SK-N-SH (cell line): ENCODE measurements at regions not wholly inside any gene's neighbourhood (a gene's known extent, or its start where the extent isn't known, plus 50 kb on each side); places are given as distances from the start of the nearest gene placed in this dataset.

Experiments
- CTCF ChIA-PET: fragments of 300-600, 350-600 bp; formaldehyde crosslinking; extraction: SDS; loops from one replicate; lab custom pipeline; 2021; lab: Yijun Ruan, JAX
- POLR2A ChIA-PET: fragments of 350-600 bp; sonication (Branson Sonifier 250); formaldehyde crosslinking; extraction: SDS; loops from one replicate; lab custom pipeline; 2020; ENCODE audit warnings: antibody characterized with exemption, inconsistent platforms; lab: Yijun Ruan, JAX
- DNase-seq: peaks from one replicate; pipeline ENCODE4 v3.0.0; 2012
- H2AFZ ChIP-seq: fragments of 200-600 bp; sonication (generic); 2 replicates; pipeline ENCODE4 v1.8.1; 2016; ENCODE audit warnings: antibody characterized with exemption, mild to moderate bottlenecking, low read depth
- H3F3A ChIP-seq: fragments of 200-600 bp; sonication (generic); replicated peaks from 2 replicates; pipeline ENCODE3; 2016; ENCODE audit warnings: antibody characterized with exemption, mild to moderate bottlenecking; ENCODE audit not compliant: insufficient read depth
- H3K27ac ChIP-seq, 2 experiments: fragments of 200-500 bp in 1 of 2; fragments of 200-600 bp in 1 of 2; sonication (Bioruptor generic) in 1 of 2; sonication (generic), shearing (Covaris generic) in 1 of 2; 2 replicates each; pipeline versions ENCODE4 v1.5.1 to v1.6.1; 2014 to 2016; ENCODE audit warnings: low read depth in 2 of 2, inconsistent platforms in 1 of 2, low read length in 1 of 2, mild to moderate bottlenecking in 1 of 2, mixed read lengths in 1 of 2
- H3K27me3 ChIP-seq: fragments of 200-600 bp; sonication (generic), shearing (Covaris generic); 2 replicates; pipeline ENCODE4 v1.6.1; 2016; ENCODE audit warnings: mixed run types; ENCODE audit not compliant: insufficient read depth
- H3K36me3 ChIP-seq, 2 experiments: fragments of 200-500 bp in 1 of 2; fragments of 200-600 bp in 1 of 2; sonication (Bioruptor generic) in 1 of 2; sonication (generic) in 1 of 2; replicated peaks in 1 of 2; 2 replicates each; pipeline versions ENCODE3 to v1.5.1; 2014 to 2016; ENCODE audit warnings: low read length in 1 of 2, mild to moderate bottlenecking in 1 of 2; ENCODE audit not compliant: insufficient read depth in 2 of 2, control insufficient read depth in 1 of 2
- H3K4me1 ChIP-seq, 2 experiments: fragments of 200-500 bp in 1 of 2; fragments of 200-600 bp in 1 of 2; sonication (Bioruptor generic) in 1 of 2; sonication (generic), shearing (Covaris generic) in 1 of 2; 2 replicates each; pipeline versions ENCODE4 v1.5.1 to v1.6.1; 2014 to 2016; ENCODE audit warnings: low read depth in 1 of 2, low read length in 1 of 2, mixed run types in 1 of 2; ENCODE audit not compliant: insufficient read depth in 2 of 2, control insufficient read depth in 1 of 2
- H3K4me2 ChIP-seq: fragments of 200-600 bp; sonication (generic), shearing (Covaris generic); 2 replicates; pipeline ENCODE4 v1.6.1; 2017; ENCODE audit warnings: mixed run types
- H3K4me3 ChIP-seq, 2 experiments: fragments of 200-500 bp in 1 of 2; fragments of 200-600 bp in 1 of 2; sonication (Bioruptor generic) in 1 of 2; sonication (generic), shearing (Covaris generic) in 1 of 2; 2 replicates each; pipeline versions ENCODE4 v1.5.1 to v1.8.1; 2014 to 2016; ENCODE audit warnings: low read depth in 2 of 2, inconsistent platforms in 1 of 2, low read length in 1 of 2, mild to moderate bottlenecking in 1 of 2, mixed read lengths in 1 of 2, moderate library complexity in 1 of 2
- H3K79me2 ChIP-seq: fragments of 200-600 bp; sonication (generic); 2 replicates; pipeline ENCODE4 v1.8.1; 2017; ENCODE audit warnings: mild to moderate bottlenecking; ENCODE audit not compliant: insufficient read depth
- H3K9ac ChIP-seq: fragments of 200-600 bp; sonication (generic); 2 replicates; pipeline ENCODE4 v1.6.1; 2017; ENCODE audit warnings: mixed run types
- H3K9me2 ChIP-seq: fragments of 200-600 bp; sonication (generic); 2 replicates; pipeline ENCODE4 v1.6.1; 2017; ENCODE audit warnings: mixed run types
- H3K9me3 ChIP-seq: fragments of 200-600 bp; sonication (generic); 2 replicates; pipeline ENCODE4 v1.6.1; 2017; ENCODE audit warnings: mixed run types, mild to moderate bottlenecking, moderate library complexity
- H4K20me1 ChIP-seq: fragments of 200-600 bp; sonication (generic); 2 replicates; pipeline ENCODE4 v1.6.1; 2017; ENCODE audit warnings: mild to moderate bottlenecking, mixed run types; ENCODE audit not compliant: insufficient read depth
- CHD2 ChIP-seq: fragments of 150-350 bp; IDR thresholded peaks from 2 replicates; pipeline ENCODE4 v1.6.1; 2018; ENCODE audit warnings: low read length; ENCODE audit not compliant: partially characterized antibody
- EP300 ChIP-seq, 2 experiments: IDR thresholded peaks; 2 replicates each; pipeline versions ENCODE4 v1.4.0 to v1.6.1; 2012; ENCODE audit warnings: borderline replicate concordance in 1 of 2, low read depth in 1 of 2, low read length in 1 of 2
- GABPA ChIP-seq: IDR thresholded peaks from 2 replicates; pipeline ENCODE4 v1.4.0; 2012; ENCODE audit warnings: low read depth, mild to moderate bottlenecking
- GATA2 ChIP-seq: sonication (generic); formaldehyde crosslinking; IDR thresholded peaks from 2 replicates; pipeline ENCODE4 v1.5.0; 2020; ENCODE audit warnings: mild to moderate bottlenecking, missing genetic modification reagents
- IRF3 ChIP-seq: fragments of 150-350 bp; IDR thresholded peaks from 2 replicates; pipeline ENCODE4 v1.6.1; 2016; ENCODE audit warnings: mild to moderate bottlenecking, low read depth, low read length
- NFIC ChIP-seq: IDR thresholded peaks from 2 replicates; pipeline ENCODE4 v1.4.0; 2012; ENCODE audit warnings: borderline replicate concordance
- RCOR1 ChIP-seq: fragments of 150-350 bp; IDR thresholded peaks from 2 replicates; pipeline ENCODE4 v1.6.1; 2017; ENCODE audit warnings: antibody characterized with exemption, low read length
- REST ChIP-seq: IDR thresholded peaks from 2 replicates; pipeline ENCODE4 v1.6.1; 2012; ENCODE audit warnings: mild to moderate bottlenecking, low read depth, low read length, moderate library complexity
- RXRA ChIP-seq: IDR thresholded peaks from 2 replicates; pipeline ENCODE4 v1.4.0; 2012; ENCODE audit warnings: low read depth, mild to moderate bottlenecking, borderline replicate concordance
- SIN3A ChIP-seq: IDR thresholded peaks from 2 replicates; pipeline ENCODE4 v1.6.1; 2012; ENCODE audit warnings: low read depth, mild to moderate bottlenecking, low read length, moderate library complexity, borderline replicate concordance
- TCF12 ChIP-seq: IDR thresholded peaks from 2 replicates; pipeline ENCODE4 v1.4.0; 2012
- TEAD4 ChIP-seq: IDR thresholded peaks from 2 replicates; pipeline ENCODE4 v1.4.0; 2012; ENCODE audit warnings: mild to moderate bottlenecking, borderline replicate concordance; ENCODE audit not compliant: insufficient read depth
- YY1 ChIP-seq: IDR thresholded peaks from 2 replicates; pipeline ENCODE4 v1.4.0; 2012; ENCODE audit warnings: low read depth, mild to moderate bottlenecking
- WGBS: methylation state at CpG from one replicate; pipeline ENCODE4 v1.1.6; 2017; ENCODE audit warnings: low lambda C conversion rate; 5-methylcytosine and 5-hydroxymethylcytosine counted together
- TF ChIP-seq, protein P1 (sequence below): IDR thresholded peaks from 2 replicates; pipeline ENCODE4 v1.4.0; 2012; ENCODE audit warnings: low read depth, borderline replicate concordance

- no peaks in the 10 kb centered on the region for H4K20me1 ChIP-seq
- no peak overlapping the region for H3K4me3 ChIP-seq
- H3K36me3 ChIP-seq, result no peaks in the 10 kb centered on the region
- ChIA-PET POLR2A (no interaction called here), CTCF (interaction anchor here (2.0 kb wide), 1 partner anchor 65 kb away, joined by 6 read pairs; no protein-coding TSS in a partner anchor)
- H3K27ac ChIP-seq, result no peak overlapping the region
- no peak overlapping the region for H3K9ac ChIP-seq
- H3K27me3 ChIP-seq, result peaks cover 30% of the 10 kb centered on the region
- no peaks in the 10 kb centered on the region for H3K79me2 ChIP-seq
- H3K4me2 ChIP-seq, result no peak overlapping the region
- no peak for TF ChIP-seq NFIC
- TF ChIP-seq GABPA, result no peak
- TF ChIP-seq IRF3, result no peak
- TF ChIP-seq CHD2, result no peak
- TF ChIP-seq RCOR1, result no peak
- TF ChIP-seq RXRA, result no peak
- no peak for TF ChIP-seq EP300 (IDR thresholded peaks at IDR 0.05; ENCODE audit: borderline replicate concordance in 1 of 2, low read depth in 1 of 2, low read length in 1 of 2)
- TF ChIP-seq TEAD4, result no peak
- no peak for TF ChIP-seq YY1
- TF ChIP-seq, protein P1, sequence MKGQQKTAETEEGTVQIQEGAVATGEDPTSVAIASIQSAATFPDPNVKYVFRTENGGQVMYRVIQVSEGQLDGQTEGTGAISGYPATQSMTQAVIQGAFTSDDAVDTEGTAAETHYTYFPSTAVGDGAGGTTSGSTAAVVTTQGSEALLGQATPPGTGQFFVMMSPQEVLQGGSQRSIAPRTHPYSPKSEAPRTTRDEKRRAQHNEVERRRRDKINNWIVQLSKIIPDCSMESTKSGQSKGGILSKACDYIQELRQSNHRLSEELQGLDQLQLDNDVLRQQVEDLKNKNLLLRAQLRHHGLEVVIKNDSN, result no peak
- TF ChIP-seq SIN3A, result no peak
- no peaks in the 10 kb centered on the region for H3K9me2 ChIP-seq
- no peaks in the 10 kb centered on the region for H3K9me3 ChIP-seq
- H2AFZ ChIP-seq, result no peak overlapping the region
- WGBS, result 48% methylated on average over 9 of the region's 10 CpGs
- H3F3A ChIP-seq, result no peaks in the 10 kb centered on the region
- DNase-seq, result no peak
- no peaks in the 10 kb centered on the region; a peak in 1 of 4 replicates for H3K4me1 ChIP-seq
Observed at GRCh38 chr11:69983897-69984438, 94.1 kb upstream of the ANO1 start.

DNA sequence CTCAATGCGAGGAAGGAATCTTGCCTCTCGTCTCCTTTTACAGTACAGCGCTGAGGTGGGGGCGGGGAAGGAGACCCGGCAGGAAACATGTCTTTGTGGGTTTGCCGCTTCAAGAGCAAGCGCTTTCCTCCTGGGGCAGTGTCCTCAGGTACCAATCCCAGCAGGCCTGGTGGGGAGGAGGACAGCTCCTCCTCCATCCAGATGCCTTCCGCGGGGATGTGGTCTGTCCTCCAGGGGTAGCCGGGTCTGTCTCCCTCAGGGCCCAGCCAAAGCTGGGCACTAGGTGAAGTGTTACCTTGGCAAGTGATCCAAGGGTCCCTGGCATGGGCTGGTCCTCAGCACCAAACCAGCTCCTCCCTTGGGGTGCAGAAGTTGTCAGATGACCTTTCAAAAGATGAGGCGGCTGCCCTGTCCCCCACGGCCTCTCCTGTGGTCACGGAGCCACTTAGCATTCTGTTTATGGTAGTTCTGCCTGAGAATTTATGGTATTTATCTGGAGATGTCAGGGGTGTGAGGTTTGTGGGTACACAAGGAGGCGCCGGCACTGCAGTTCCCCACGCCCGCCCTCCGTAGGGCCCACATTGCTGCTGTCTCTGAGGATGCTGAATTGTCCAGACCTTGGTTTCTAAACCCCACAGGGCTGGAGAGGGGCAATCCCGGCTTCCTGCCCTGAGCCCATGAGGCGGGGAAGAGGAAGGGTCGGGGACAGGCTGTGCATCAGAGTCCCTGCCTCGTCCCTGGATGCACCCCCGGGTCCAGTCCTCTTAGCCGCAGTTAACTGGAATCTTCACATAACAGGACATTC lies 93.5 kb upstream of the ANO1 start:
- Histone ChIP-seq H4K20me1 (no peaks in the 10 kb centered on the region), H3K4me1 (no peaks in the 10 kb centered on the region; a peak in 1 of 4 replicates), H3K27ac (no peak overlapping the region), H3K4me2 (no peak overlapping the region), H3K27me3 (peaks cover 30% of the 10 kb centered on the region), H3F3A (no peaks in the 10 kb centered on the region), H3K9ac (no peak overlapping the region), H3K9me3 (no peaks in the 10 kb centered on the region), H3K79me2 (no peaks in the 10 kb centered on the region), H2AFZ (no peak overlapping the region), H3K36me3 (no peaks in the 10 kb centered on the region), H3K9me2 (no peaks in the 10 kb centered on the region), H3K4me3 (no peak overlapping the region)
- 48% methylated on average over 14 of the region's 24 CpGs for WGBS
- ChIA-PET POLR2A (no interaction called here), CTCF (interaction anchor here (2.0 kb wide), 1 partner anchor 66 kb away, joined by 6 read pairs; no protein-coding TSS in a partner anchor)
- TF ChIP-seq GABPA (no peak), GATA2 (CRISPR knock-in tag) (no peak), REST (no peak), TCF12 (no peak), CHD2 (no peak)
- DNase-seq, result no peak
